SIG-M5 treated with dmso at 0.1 percent for 504 hours (cell line): ENCODE measurements at regions not wholly inside any gene's neighbourhood (a gene's known extent, or its start where the extent isn't known, plus 50 kb on each side); places are given as distances from the start of the nearest gene placed in this dataset.
"Not testable (repeated sequence)": the region's sequence is repeated elsewhere in the genome, so short reads cannot be mapped to it uniquely, and the experiment has no call there.

ENCODE experiments used
- DNase-seq: peaks from one replicate; lab custom pipeline; 2025; ENCODE audit not compliant: unreplicated experiment; lab: John Stamatoyannopoulos, UW

- no peak for DNase-seq
Observed at GRCh38 chr7:19377611-19378344, 232.6 kb upstream of the FERD3L start.

- no peak for DNase-seq
Observed at GRCh38 chr7:19376538-19376937, 231.3 kb upstream of the FERD3L start.

DNA sequence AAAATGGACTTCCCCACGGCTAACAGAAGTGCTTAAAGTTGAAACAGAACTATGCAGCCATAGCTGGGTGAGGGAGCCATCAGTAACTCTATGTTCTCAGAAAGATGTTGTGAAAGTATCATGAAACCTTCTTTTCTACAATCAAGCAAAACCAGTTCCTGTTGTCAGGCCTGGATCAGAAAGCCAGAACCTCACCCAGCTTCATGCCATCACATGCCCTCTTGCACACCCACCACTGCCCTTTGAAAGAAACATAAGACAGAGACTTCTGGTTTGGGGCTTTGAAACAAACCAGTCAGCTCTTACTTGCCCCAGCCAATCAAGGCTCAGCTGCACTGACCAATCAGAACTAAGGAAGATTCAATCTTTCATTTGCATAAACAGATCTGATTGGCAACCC, 230.8 kb upstream of the FERD3L start:
- no peak for DNase-seq

DNA sequence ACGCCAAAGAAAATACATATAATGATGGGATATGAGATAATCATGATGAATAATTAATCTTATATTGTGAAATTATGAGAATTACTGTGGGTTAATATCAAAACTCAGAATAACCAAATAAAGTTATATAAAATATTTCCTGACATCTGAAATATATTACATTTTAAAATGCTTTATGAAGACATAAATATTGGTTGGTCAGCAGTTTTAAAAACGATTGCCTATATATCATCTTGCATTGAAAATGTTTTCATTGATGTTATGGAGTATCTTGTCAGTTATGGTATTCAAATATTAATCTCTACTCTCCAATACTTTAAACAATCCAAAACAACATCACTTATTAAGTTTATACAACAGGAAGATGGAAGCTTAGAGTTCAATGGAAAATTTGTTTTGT, 228.1 kb upstream of the FERD3L start:
- DNase-seq = no peak

DNA sequence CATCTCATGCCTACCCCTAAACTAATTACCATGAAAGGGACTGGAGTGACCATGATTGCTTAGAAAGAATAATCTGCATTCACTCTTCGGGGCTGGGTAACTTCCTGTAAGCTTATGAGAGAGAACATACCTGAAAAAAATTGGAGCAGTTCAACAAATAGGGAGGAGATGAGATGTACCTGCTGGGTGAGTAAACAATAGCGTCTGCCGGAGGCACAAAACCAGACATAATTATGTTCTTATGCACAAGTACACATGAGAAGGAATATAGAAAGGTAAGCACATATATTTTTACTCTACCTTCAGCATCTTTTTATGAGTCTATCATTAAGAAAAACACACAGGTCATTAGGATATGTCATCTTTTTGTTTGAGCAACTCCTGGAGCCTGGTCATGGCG, 224.6 kb upstream of the FERD3L start:
- no peak for DNase-seq

DNA sequence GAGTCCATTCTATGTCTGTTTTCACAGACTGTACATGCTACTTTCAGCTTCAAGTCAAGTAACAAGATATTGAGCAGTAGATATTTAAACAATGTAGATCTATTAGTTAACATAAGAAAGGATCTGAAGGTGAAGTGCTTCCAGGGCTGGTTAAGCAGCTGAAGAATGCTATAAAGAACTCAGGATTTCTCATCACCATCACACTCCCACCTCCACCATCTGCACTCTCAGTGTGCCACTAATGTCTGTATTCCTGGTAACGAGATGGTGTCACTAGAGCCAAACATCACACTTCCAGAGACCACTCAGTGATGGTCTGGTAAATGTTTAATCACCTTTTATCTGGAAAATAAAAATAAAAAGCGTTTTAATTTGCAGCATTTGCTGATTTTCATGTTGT, 224.0 kb upstream of the FERD3L start:
- no peak for DNase-seq

DNA sequence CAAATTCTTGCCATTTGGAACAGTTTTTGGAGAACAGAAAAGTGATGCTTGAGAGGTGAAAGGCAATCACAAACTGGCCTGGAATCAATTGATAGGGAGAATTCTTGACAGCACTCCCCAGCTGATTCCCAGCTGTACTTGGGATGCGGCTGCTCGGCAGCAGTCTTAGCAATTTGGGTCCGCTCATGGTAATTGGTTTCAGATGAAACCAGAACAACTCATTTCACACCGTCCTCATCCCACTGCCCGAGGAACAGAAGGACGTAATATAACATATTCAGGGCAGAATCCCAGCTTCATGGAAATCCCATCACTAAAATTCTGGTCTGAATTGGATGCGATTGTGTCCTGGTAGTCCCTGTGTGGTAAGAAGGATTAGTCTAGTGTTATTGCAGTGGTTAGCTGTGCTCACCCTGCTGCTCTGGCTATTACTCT, 223.3 kb upstream of the FERD3L start:
- no peak for DNase-seq

- DNase-seq = no peak
Observed at GRCh38 chr7:19364950-19365349, 219.7 kb upstream of the FERD3L start.

GRCh38 chr7:19362099-19362498, 216.9 kb upstream of the FERD3L start:
- no peak for DNase-seq

DNA sequence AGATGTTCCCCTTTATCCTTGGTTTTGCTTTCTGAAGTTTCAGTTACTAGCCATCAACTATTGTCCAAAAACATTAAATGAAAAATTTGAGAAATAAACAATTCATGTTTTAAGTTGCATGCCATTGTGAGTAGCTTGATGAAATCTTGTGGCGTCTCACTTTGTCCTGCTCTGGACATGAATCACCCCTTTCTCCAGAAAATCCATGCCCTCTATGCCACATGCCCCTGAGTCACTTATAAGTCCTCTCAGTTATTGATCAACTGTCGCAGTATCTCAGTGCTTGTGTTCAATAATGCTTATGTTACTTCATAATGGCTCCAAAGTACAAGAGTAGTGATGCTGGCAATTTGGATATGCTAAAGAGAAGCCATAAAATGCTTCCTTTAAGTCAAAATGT, 208.0 kb upstream of the FERD3L start:
- no peak for DNase-seq

GRCh38 chr7:19352305-19352695, 207.1 kb upstream of the FERD3L start:
- no peak for DNase-seq

GRCh38 chr7:19351341-19352304, 206.4 kb upstream of the FERD3L start:
- no peak for DNase-seq

GRCh38 chr7:19339512-19339911, 194.3 kb upstream of the FERD3L start:
- no peak for DNase-seq

DNA sequence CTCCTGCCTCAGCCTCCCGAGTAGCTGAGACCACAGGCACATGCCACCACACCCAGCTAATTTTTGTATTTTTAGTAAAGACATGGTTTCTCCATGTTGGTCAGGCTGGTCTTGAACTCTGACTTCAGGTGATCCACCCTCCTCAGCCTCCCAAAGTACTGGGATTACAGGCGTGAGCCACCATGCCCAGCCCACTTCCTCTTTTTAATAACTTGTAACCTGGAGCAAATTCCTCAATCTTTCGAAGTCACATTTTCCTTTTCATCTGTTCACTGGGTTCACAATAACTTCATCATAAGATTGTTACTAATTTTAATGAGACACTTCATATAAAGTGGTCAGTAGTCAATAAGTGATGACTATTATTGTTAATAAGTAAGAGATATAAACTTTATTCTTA, 193.3 kb upstream of the FERD3L start:
- not testable (repeated sequence) for DNase-seq

DNA sequence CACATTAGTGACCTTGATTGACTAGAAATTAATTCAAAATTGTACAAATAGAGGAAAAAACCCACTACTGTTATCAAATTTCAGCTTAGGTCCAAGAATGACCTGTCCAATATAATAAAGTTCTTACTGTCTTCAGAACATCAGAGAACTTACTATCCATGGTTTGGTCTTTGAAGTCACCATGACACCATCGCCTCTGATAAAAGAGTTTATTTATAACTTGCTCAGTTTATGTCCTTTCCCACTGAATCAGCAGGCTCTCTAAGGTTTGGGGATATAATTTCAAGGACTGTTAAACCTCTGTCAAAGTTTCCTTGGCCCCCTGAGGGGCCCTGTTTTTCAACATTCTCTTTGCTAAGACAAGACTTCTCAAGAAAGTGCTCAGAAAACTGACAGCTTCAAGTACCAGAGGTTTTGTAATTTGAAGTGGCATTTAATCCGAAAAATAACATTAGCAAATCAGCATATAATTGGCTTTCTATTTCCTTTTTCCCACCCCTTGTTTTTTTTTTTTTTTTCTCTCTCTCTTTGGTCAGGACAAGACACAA, 191.7 kb upstream of the FERD3L start:
- no peak for DNase-seq

DNA sequence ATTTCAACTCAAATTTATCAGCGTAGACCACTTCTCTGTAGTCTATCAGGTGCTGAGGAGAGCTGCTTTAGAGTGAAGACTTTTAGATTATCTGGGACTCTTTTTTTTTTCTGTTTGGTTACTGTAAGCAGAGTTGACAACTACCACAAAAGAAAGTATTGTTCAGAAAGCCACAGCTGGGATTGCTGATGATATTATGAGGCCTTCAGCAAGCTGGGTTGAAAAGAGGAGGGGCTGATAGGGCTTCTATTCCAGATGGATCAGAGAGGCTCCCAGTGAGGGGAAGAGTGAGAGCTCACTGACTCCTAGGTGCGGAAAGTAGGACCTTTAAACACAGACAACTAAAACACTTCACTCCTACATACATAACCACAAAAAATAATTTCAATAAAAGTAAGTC, 188.5 kb upstream of the FERD3L start:
- no peak for DNase-seq

GRCh38 chr7:19327018-19327417, 181.8 kb upstream of the FERD3L start:
- no peak for DNase-seq

- DNase-seq = no peak
Observed at GRCh38 chr7:19322002-19322401, 176.8 kb upstream of the FERD3L start.

GRCh38 chr7:19318287-19318686, 173.1 kb upstream of the FERD3L start:
- DNase-seq = no peak

DNA sequence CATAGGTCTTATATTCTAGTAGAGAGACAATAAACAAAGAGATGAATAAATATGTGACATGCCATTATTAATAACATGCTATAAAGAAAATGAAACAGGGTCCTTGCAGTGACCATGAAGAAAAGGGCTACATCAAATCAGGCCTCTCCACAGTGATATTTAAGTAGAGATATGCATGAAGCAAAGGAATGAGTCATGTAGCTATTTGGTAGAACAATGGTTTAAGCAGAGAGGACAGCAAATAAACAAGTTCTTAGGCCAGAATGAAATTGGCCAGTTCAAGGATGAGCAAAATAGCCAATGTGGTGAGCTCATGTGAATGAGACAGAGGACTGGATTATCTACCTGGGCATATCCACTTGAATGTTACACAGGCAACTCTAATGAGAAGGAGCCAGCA, 172.2 kb upstream of the FERD3L start:
- no peak for DNase-seq

GRCh38 chr7:19312416-19312815, 167.2 kb upstream of the FERD3L start:
- no peak for DNase-seq

DNA sequence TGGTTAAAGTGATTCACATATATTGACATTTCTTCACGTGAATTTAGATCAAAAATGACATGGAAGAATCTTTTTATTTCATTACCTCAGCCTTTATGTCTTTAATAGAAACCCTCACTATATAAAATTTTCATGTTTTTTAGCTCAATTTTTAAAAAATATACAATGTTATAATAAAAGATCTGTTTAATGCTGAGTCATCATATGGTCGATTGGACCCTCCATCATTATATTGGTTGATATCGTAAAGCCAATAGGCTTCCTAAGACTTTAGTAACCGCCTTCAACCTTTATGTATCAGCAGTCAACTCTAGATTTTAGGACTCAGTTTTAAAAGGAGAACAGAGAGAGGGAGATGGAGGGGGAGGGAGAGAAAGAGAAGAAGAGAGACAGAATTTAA, 162.3 kb upstream of the FERD3L start:
- no peak for DNase-seq
